PC-3 (cell line): ENCODE measurements at regions not wholly inside any gene's neighbourhood (a gene's known extent, or its start where the extent isn't known, plus 50 kb on each side); places are given as distances from the start of the nearest gene placed in this dataset.

ENCODE experiments used
- CTCF ChIP-seq: fragments of 300-600 bp; sonication (generic); conservative IDR thresholded peaks from 2 replicates; pipeline ENCODE4 v1.5.1; 2017; ENCODE audit warnings: antibody characterized with exemption, low read depth, mild to moderate bottlenecking, low read length
- EZH2 ChIP-seq: fragments of 300-600 bp; sonication (generic); IDR thresholded peaks from one replicate; pipeline ENCODE4 v1.6.1; 2017; ENCODE audit warnings: antibody characterized with exemption, mild to moderate bottlenecking, low read length; ENCODE audit not compliant: unreplicated experiment
- EZH2phosphoT487 ChIP-seq: fragments of 300-600 bp; sonication (generic); IDR thresholded peaks from 2 replicates; pipeline ENCODE4 v1.6.1; 2018; ENCODE audit warnings: mild to moderate bottlenecking, antibody characterized with exemption, low read length, borderline replicate concordance

- TF ChIP-seq CTCF, result no peak
- no peak for TF ChIP-seq EZH2
- no peak for TF ChIP-seq EZH2phosphoT487
Observed at GRCh38 chr5:84605241-84605640, 220.6 kb upstream of the EDIL3 start.
